Neuronal stem cell (in vitro differentiated cells): ENCODE measurements at regions not wholly inside any gene's neighbourhood (a gene's known extent, or its start where the extent isn't known, plus 50 kb on each side); places are given as distances from the start of the nearest gene placed in this dataset.

Source experiments
- DNase-seq: peaks from one replicate; pipeline ENCODE4 v3.0.0-alpha.2; 2013; ENCODE audit warnings: low spot score
- H2AFZ ChIP-seq: one replicate; pipeline ENCODE4 v1.6.1; 2013; ENCODE audit warnings: mild to moderate bottlenecking, low read length, inconsistent platforms
- H2AK5ac ChIP-seq: 2 replicates; pipeline ENCODE4 v1.6.1; 2013; ENCODE audit warnings: low read depth, mild to moderate bottlenecking, inconsistent platforms, low read length, moderate library complexity, mixed read lengths
- H2BK120ac ChIP-seq: 2 replicates; pipeline ENCODE4 v1.6.1; 2013; ENCODE audit warnings: low read depth, mild to moderate bottlenecking, inconsistent platforms, low read length, moderate library complexity, mixed read lengths
- H2BK12ac ChIP-seq: one replicate; pipeline ENCODE4 v1.6.1; 2013; ENCODE audit warnings: low read length, inconsistent platforms
- H2BK15ac ChIP-seq: 2 replicates; pipeline ENCODE4 v1.6.1; 2013; ENCODE audit warnings: mild to moderate bottlenecking, low read length, inconsistent platforms, mixed read lengths
- H2BK5ac ChIP-seq: one replicate; pipeline ENCODE4 v1.6.1; 2013; ENCODE audit warnings: inconsistent platforms, mild to moderate bottlenecking, low read length, moderate library complexity
- H3K14ac ChIP-seq: one replicate; pipeline ENCODE4 v1.6.1; 2013; ENCODE audit warnings: low read length, inconsistent platforms
- H3K18ac ChIP-seq: 2 replicates; pipeline ENCODE4 v1.6.1; 2013; ENCODE audit warnings: low read length, inconsistent platforms
- H3K23ac ChIP-seq: 2 replicates; pipeline ENCODE4 v1.6.1; 2013; ENCODE audit warnings: low read depth, mild to moderate bottlenecking, mixed read lengths, low read length, inconsistent platforms; ENCODE audit not compliant: poor library complexity
- H3K27ac ChIP-seq: replicated peaks from 3 replicates; pipeline ENCODE4 v1.5.1; 2013; ENCODE audit warnings: low read length, inconsistent platforms
- H3K27me3 ChIP-seq, 3 experiments: 2 replicates each; pipeline ENCODE4 v1.6.1; 2013; ENCODE audit warnings: low read length in 3 of 3, mild to moderate bottlenecking in 2 of 3, inconsistent platforms in 1 of 3, low read depth in 1 of 3, mixed read lengths in 1 of 3, moderate library complexity in 1 of 3; ENCODE audit not compliant: control insufficient read depth in 3 of 3, insufficient read depth in 3 of 3
- H3K36me3 ChIP-seq, 2 donors: replicated peaks in 1 of 2; 2 replicates each; pipeline ENCODE4 v1.6.1; 2013; ENCODE audit warnings: low read length in 2 of 2; ENCODE audit not compliant: control insufficient read depth in 2 of 2, insufficient read depth in 2 of 2
- H3K4ac ChIP-seq: 2 replicates; pipeline ENCODE4 v1.6.1; 2013; ENCODE audit warnings: inconsistent platforms, mild to moderate bottlenecking, low read length, moderate library complexity
- H3K4me1 ChIP-seq, 2 donors: 1 replicate in 1 of 2; 2 replicates in 1 of 2; pipeline ENCODE4 v1.6.1; 2013; ENCODE audit warnings: low read length in 2 of 2, low read depth in 1 of 2; ENCODE audit not compliant: control insufficient read depth in 2 of 2, insufficient read depth in 1 of 2
- H3K4me2 ChIP-seq: one replicate; pipeline ENCODE4 v1.6.1; 2013; ENCODE audit warnings: mild to moderate bottlenecking, low read length, inconsistent platforms; ENCODE audit not compliant: insufficient read depth, poor library complexity, severe bottlenecking
- H3K4me3 ChIP-seq, 2 donors: 2 replicates each; pipeline ENCODE4 v1.5.1; 2013; ENCODE audit warnings: low read length in 2 of 2, mild to moderate bottlenecking in 2 of 2, inconsistent platforms in 1 of 2, moderate library complexity in 1 of 2
- H3K79me1 ChIP-seq: one replicate; pipeline ENCODE4 v1.6.1; 2013; ENCODE audit warnings: low read depth, mild to moderate bottlenecking, inconsistent platforms, low read length, moderate library complexity
- H3K9ac ChIP-seq: one replicate; pipeline ENCODE4 v1.6.1; 2013; ENCODE audit warnings: mild to moderate bottlenecking, low read depth, low read length, inconsistent platforms; ENCODE audit not compliant: poor library complexity
- H3K9me3 ChIP-seq, 2 donors: replicated peaks in 1 of 2; 2 replicates each; pipeline versions ENCODE3 to v1.6.1; 2013; ENCODE audit warnings: low read length in 2 of 2, mild to moderate bottlenecking in 2 of 2, inconsistent platforms in 1 of 2, low read depth in 1 of 2, mixed read lengths in 1 of 2, moderate library complexity in 1 of 2; ENCODE audit not compliant: control insufficient read depth in 2 of 2, insufficient read depth in 1 of 2
- H4K8ac ChIP-seq: one replicate; pipeline ENCODE4 v1.6.1; 2013; ENCODE audit warnings: low read depth, mild to moderate bottlenecking, inconsistent platforms, low read length, moderate library complexity
- H4K91ac ChIP-seq: one replicate; pipeline ENCODE4 v1.6.1; 2013; ENCODE audit warnings: low read length, low read depth, mild to moderate bottlenecking, inconsistent platforms; ENCODE audit not compliant: poor library complexity
- WGBS, 2 donors: extraction: QIAGEN DNeasy Blood & Tissue Kit; methylation state at CpG; one replicate each; pipeline ENCODE4 v1.1.7; 2013; ENCODE audit warnings: missing lambda C conversion rate in 2 of 2, mixed read lengths in 1 of 2; ENCODE audit not compliant: insufficient read length in 2 of 2, insufficient replicate concordance in 1 of 2; ENCODE audit errors: extremely low coverage in 2 of 2; 5-methylcytosine and 5-hydroxymethylcytosine counted together

- WGBS, 2 donors: no CpG with 5 or more reads among the region's 3 CpGs
- no peak overlapping the region for H2BK15ac ChIP-seq
These were observed 224.6 kb downstream of the ARL6IP6 start for GRCh38 chr2:152942940-152943440.

GRCh38 chr2:152930501-152930900 is 212.1 kb downstream of the ARL6IP6 start:
- no peak overlapping the region for H2BK5ac ChIP-seq
- no peak overlapping the region for H2BK120ac ChIP-seq
- H3K4ac ChIP-seq: no peak overlapping the region
- WGBS, 2 donors: no CpG with 5 or more reads among the region's 2 CpGs
- no peak overlapping the region for H3K9ac ChIP-seq
- H2AFZ ChIP-seq: no peak overlapping the region
- H3K4me1 ChIP-seq: no peaks in the 10 kb centered on the region
- H3K4me3 ChIP-seq: no peak overlapping the region
- H4K8ac ChIP-seq: no peak overlapping the region
- H3K36me3 ChIP-seq: no peaks in the 10 kb centered on the region
- no peak overlapping the region for H3K27ac ChIP-seq
- no peak overlapping the region for H3K18ac ChIP-seq
- no peak overlapping the region for H4K91ac ChIP-seq
- H3K14ac ChIP-seq: no peak overlapping the region
- no peak for DNase-seq
- H2BK15ac ChIP-seq: no peak overlapping the region
- H3K27me3 ChIP-seq: no peaks in the 10 kb centered on the region
- H3K9me3 ChIP-seq: peaks cover 0 to 2% of the 10 kb centered on the region in 2 donors
- H3K79me1 ChIP-seq: no peaks in the 10 kb centered on the region
- H3K23ac ChIP-seq: no peak overlapping the region
- no peak overlapping the region for H3K4me2 ChIP-seq
- no peak overlapping the region for H2AK5ac ChIP-seq
- H2BK12ac ChIP-seq: no peak overlapping the region

More at GRCh38 chr2:152942940-152943440, 224.6 kb downstream of the ARL6IP6 start:
- Histone ChIP-seq H3K4ac (no peak overlapping the region), H2AK5ac (no peak overlapping the region), H3K18ac (no peak overlapping the region), H3K4me3 (no peak overlapping the region), H2BK5ac (no peak overlapping the region), H3K23ac (no peak overlapping the region), H3K4me1 (peaks cover 0 to 1% of the 10 kb centered on the region in 2 donors), H3K4me2 (no peak overlapping the region), H3K36me3 (no peaks in the 10 kb centered on the region), H3K27ac (no peak overlapping the region), H3K9ac (no peak overlapping the region), H3K9me3 (no peaks in the 10 kb centered on the region), H2AFZ (no peak overlapping the region), H2BK120ac (no peak overlapping the region), H3K14ac (no peak overlapping the region), H3K27me3 (no peaks in the 10 kb centered on the region), H3K79me1 (no peaks in the 10 kb centered on the region), H4K8ac (no peak overlapping the region), H4K91ac (no peak overlapping the region), H2BK12ac (no peak overlapping the region)
- DNase-seq: no peak

- Histone ChIP-seq H3K4me2 (no peak overlapping the region), H2BK5ac (no peak overlapping the region), H2AFZ (no peak overlapping the region), H3K4ac (no peak overlapping the region), H3K18ac (no peak overlapping the region), H3K4me3 (no peak overlapping the region), H3K23ac (no peak overlapping the region), H3K79me1 (no peaks in the 10 kb centered on the region), H2BK15ac (no peak overlapping the region), H4K8ac (no peak overlapping the region), H4K91ac (no peak overlapping the region), H3K14ac (no peak overlapping the region), H3K9ac (no peak overlapping the region), H3K27ac (no peak overlapping the region), H3K4me1 (no peaks in the 10 kb centered on the region), H2BK12ac (no peak overlapping the region), H3K27me3 (no peaks in the 10 kb centered on the region), H3K36me3 (no peaks in the 10 kb centered on the region), H2BK120ac (no peak overlapping the region), H3K9me3 (peaks cover 0 to 2% of the 10 kb centered on the region in 2 donors), H2AK5ac (no peak overlapping the region)
- no peak for DNase-seq
- no CpG with 5 or more reads among the region's 3 CpGs for WGBS, 2 donors
These were observed 211.2 kb downstream of the ARL6IP6 start for GRCh38 chr2:152929628-152930027.

DNA sequence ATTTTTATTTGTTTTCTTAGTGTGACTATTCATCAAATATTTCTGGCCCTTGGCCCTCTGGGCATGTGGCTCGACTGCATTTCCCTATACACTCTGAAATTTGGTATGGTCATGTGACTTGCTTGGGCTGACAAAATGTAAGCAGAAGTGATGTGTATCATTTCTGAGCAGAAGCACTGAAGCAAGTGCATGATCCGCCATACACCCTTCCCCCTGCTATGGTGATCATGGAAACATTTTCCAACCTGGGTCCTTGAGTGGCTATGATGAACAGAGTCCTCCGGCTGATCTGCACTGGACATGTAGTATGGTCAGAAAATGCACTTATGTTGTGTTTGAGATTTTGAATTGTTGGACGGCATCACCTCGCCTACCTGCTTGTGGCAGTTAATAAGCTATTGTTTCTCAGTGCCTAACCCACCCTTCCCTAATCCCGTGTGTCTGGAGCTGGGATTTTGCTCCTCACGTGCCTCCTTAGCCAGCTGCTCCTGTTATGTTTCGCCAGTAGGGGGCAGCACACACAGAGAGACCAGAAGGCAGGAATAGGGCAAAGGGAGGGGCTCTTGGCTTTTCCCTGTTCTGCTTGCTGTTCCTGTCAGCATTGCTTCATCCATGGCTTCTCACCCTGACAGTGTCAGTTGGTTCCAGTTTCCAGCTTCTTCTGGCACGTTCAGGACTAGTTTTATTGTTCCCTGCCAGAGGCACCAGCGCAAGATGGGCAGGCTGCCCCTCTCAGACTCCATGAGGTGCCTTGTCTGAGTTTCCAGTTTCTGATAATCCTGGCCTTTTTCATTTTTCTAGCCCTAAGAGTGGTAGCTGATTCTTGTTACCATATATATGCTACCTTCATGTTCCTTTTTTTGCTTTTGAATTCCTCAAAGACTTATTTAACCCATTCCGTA is 207.4 kb downstream of the ARL6IP6 start:
- Histone ChIP-seq H3K27ac (no peak overlapping the region), H3K4ac (no peak overlapping the region), H3K79me1 (no peaks in the 10 kb centered on the region), H4K8ac (no peak overlapping the region), H3K36me3 (no peaks in the 10 kb centered on the region), H2BK15ac (no peak overlapping the region), H3K14ac (no peak overlapping the region), H3K4me2 (no peak overlapping the region), H2AK5ac (no peak overlapping the region), H3K23ac (no peak overlapping the region), H3K27me3 (peaks cover 0 to 4% (median 0%) of the 10 kb centered on the region in 3 experiments), H3K9me3 (peaks cover 0 to 2% of the 10 kb centered on the region in 2 donors), H2BK12ac (no peak overlapping the region), H4K91ac (no peak overlapping the region), H3K4me3 (no peak overlapping the region), H2BK120ac (no peak overlapping the region), H2BK5ac (no peak overlapping the region), H3K4me1 (no peaks in the 10 kb centered on the region), H3K18ac (no peak overlapping the region), H3K9ac (no peak overlapping the region), H2AFZ (no peak overlapping the region)
- DNase-seq: peak; percentile 80
- no CpG with 5 or more reads among the region's 11 CpGs for WGBS, 2 donors
